T-helper 1 cell (primary cell): ENCODE measurements at regions not wholly inside any gene's neighbourhood (a gene's known extent, or its start where the extent isn't known, plus 50 kb on each side); places are given as distances from the start of the nearest gene placed in this dataset.
A peak's percentile ranks its signal among the peaks of the same experiment; 100 is the strongest.
"Not testable (repeated sequence)": the region's sequence is repeated elsewhere in the genome, so short reads cannot be mapped to it uniquely, and the experiment has no call there.

ENCODE experiments used
- DNase-seq, 5 donors: peaks; one replicate each; pipeline ENCODE4 v3.0.0-alpha.2; 2012 to 2020

- DNase-seq, result no peak
Observed at GRCh38 chr16:17936766-17937402, 399.7 kb downstream of the NPIPA8 start.

GRCh38 chr16:17930280-17930679 is 406.3 kb downstream of the NPIPA8 start:
- DNase-seq, result no peak

- DNase-seq, result no peak
Observed at GRCh38 chr16:17926866-17927399, 409.6 kb downstream of the NPIPA8 start.

- no peak for DNase-seq
Observed at GRCh38 chr16:17926461-17926860, 410.1 kb downstream of the NPIPA8 start.

DNA sequence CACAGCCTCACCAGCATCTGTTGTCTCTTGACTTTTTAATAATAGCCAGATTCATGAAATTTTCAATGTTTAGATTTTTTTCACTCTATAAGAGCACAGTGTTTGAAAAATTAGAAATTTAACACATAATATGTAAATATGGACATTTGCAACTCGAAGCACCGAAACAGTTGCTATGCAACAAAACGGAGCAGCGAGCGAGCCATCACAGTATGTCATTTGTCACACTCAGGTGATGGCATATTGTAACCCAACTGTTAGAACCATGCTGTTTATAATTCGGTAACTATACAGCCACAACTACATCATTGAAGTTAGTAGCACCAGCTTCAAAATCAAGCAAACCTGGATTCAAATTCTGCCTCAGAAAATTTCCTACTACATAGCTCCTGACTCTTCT is 410.8 kb downstream of the NPIPA8 start:
- DNase-seq, result no peak

DNA sequence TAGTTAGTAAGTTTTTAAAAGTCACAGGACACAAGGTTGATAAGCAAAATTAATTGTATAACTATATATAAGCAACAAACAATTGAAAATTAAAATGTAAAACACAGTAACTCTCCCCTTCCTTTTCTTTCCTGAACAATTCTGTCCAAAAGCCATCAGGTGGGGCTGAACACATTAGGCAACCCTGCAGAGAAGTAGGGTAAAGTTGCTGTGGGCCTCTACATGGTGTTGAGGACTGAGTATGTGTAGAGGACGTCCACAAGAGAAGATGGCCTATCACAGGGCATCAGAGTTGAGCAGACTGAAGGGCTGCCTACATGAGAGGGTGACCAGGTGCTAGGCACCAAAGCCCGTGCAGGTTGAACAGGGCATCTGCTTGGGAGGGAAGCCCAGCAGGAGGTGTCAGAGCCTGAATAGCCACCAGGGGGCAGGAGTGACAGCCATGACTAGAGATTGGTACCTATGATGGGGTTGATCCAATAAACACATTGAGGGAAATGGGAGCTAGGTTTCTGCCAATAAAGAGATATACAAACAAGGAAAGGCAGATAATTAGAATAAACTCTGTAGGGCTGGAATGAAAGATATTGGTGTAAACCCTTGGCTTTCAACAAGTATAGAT is 415.1 kb downstream of the NPIPA8 start:
- DNase-seq, result peak in 4 of 5 donors; percentile 15 to 34 (median 23)

DNA sequence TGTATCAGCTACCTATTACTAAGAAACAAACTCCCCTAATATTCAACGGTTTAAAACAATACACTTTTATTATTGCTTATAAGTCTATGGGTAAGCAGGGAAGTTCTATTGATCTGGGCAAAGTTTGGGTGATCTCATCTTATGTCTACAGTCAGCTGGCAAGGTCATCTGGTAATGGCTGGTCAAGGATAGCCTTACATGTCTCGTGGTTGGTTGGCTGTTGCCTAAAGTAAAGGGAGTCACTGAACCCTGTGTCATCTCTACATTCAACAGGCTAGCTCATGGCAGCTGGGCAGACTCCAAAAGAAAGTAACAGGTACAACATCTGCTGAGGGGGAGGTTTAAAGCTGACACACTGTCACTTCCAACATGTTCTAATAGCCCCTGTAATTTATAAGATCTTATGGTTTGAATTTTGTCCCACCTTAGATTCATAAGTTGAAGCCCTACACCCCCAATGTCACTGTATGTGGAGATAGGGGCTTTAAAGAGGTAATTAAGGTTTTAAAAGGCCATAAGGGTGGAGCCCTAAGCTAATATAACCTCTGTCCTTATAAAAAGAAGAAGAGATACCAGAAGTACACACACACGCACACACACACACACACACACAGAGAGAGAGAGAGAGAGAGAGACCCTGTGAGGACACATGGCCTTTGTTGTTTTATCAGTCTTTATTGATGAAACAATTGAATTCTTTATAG is 419.1 kb downstream of the NPIPA8 start:
- DNase-seq, result no peak

DNA sequence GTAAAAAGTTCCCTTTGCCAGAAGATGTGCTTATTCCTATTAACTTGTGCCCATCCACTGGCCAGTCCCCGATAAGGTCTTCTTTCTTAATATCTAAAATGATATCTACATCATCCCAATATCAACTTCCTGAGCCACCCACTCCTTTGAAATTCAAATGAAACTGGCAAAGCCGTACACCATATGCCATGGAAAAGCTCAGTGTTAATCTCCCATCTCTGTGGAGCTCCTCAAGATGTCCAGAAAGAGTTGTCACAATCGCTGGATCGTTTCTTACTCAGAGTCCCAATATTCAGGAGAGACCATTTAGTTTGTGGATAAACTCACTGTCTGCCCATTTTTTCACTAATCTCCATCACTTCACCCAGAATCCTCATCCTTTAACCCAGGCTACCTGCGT is 420.7 kb downstream of the NPIPA8 start:
- no peak for DNase-seq

- no peak for DNase-seq
Observed at GRCh38 chr16:17914168-17914567, 422.4 kb downstream of the NPIPA8 start.

GRCh38 chr16:17911578-17911977 is 425.0 kb downstream of the NPIPA8 start:
- DNase-seq, result not testable (repeated sequence)

GRCh38 chr16:17906626-17907025 is 429.9 kb downstream of the NPIPA8 start:
- DNase-seq, result not testable (repeated sequence)

- no peak for DNase-seq
Observed at GRCh38 chr16:17901309-17901708, 430.5 kb upstream of the XYLT1 start.

GRCh38 chr16:17899141-17899540 is 428.4 kb upstream of the XYLT1 start:
- no peak for DNase-seq

DNA sequence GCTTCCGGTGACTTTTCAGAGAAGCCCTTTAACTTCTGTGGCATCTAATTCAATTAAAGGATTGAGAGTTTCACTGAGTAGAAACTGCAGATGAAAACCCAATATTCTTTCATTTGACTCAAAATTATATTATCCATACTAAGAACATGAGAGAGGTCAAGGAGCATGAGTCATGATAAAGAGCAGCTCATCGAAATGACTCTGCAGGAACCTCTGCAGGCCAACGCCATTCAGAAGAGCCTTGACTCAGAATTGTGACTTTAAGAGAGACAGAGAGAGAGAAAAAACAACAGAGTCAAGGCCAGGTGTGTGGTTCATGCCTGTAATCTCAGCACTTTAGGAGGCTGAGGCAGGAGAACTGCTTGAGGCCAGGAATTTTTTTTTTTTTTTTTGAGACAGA is 417.2 kb upstream of the XYLT1 start:
- DNase-seq, result no peak

GRCh38 chr16:17885659-17886207 is 415.0 kb upstream of the XYLT1 start:
- no peak for DNase-seq

DNA sequence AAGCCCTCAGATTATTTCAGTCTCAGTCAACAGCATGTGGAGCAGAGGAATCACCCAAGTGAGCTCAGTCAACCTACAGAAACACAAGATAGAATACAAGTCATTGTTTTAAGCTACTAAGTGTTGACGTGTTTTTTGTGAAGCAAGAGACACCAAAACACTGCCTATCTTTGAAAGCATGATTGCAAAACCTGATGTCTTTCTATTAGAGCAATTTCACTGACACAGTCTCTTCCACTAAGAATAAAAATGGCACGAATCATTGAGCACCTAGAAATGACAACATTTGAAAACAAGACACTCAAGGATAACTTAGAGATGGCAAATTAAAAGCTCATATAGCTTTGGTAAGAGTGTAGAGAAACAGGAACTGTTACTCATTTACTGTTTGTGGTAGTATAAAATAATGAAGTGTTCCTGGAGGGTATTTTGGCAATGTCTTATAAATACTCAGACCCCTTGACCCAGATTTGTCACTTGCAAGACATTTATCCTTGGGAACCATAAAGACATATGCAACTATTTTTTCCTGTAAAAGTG is 407.1 kb upstream of the XYLT1 start:
- no peak for DNase-seq

DNA sequence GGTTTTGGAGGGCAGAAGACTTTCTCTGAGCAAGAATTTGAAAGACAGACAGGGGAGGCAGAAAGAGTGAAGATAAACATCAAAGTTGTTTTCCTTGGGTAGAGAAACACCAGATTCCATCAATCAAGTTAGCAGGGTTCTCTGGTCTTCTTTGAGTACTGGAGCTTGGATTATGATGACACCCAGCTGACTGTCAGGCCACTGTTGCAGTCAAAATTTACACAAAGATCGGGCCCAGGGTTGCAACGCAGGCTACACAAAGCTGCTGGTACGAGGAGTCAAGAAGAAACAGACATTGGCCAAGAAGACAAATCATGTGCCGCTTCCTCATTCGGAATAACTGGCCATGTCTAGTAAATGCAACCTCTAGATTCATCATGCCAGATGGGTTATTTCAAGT is 396.2 kb upstream of the XYLT1 start:
- no peak for DNase-seq

GRCh38 chr16:17861981-17862479 is 391.3 kb upstream of the XYLT1 start:
- DNase-seq, result no peak

- DNase-seq, result no peak
Observed at GRCh38 chr16:17858061-17858460, 387.3 kb upstream of the XYLT1 start.

- DNase-seq, result no peak
Observed at GRCh38 chr16:17853958-17854357, 383.2 kb upstream of the XYLT1 start.

DNA sequence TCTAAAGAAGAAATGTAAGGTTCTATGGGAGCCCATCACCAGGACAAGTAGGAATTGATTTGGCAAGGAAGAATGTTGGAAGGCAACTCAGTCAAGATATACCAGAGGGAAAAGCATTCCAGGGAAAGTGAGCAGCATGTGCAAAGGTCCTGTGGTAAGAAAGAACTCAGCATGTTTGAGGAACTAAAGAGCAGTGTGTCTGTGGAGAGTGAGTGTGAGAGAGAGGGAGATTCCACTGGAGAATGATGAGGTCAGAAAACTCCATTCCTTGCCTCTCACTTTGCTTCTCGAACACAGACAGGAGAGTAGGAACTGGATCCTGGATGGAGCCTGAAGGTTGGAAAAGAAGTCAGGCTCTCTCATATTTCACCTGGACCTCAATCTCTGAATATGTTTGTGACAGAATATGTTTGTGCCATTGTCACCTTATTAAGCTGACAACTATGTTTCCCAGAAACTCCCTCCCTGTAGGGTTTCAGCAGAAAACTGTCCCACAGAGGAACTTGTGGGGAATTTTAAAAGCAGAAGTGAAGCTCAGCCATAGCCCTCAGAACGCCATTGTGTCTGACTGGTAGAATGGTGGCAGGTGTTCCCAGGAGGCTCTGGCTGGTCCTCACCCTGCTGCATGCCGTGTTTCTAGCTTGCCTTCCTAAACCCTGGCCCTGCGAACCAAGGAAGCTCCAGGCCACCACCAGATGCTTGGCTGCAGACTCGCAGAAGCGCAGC is 382.4 kb upstream of the XYLT1 start:
- no peak for DNase-seq

DNA sequence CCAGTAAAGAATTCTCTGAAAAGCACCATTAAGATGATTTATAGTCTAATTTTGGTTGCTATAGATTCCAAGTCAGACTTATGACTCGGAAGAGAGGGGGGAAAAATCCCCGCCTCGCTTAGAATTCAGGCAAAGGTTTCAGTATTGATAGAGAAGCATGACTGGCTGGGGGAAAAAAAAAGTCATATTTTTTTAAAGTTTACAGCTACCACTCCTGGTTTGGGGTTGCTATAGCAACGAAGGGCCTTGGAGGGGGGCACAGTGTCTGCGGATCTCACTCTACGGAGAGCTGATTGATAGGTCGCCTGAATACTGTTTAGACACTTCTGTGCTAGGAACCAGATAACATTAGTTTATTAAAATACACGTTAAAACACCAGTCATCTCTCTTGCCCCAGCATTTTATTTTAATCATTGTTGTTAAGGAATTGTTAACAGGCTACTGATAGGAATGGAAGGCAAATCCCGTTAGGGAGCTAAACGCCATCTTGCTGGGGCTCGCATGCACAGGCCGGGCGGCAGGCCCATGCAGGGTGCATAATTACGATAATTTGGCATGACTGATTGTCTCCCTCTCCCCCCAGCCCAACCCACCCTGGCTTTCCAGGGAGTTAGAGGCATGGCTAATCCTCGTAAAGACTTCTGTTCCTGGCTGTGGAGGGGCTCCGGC is 380.0 kb upstream of the XYLT1 start:
- DNase-seq, result no peak
